Muscle of arm (tissue), 1 donor: ENCODE measurements at regions not wholly inside any gene's neighbourhood (a gene's known extent, or its start where the extent isn't known, plus 50 kb on each side); places are given as distances from the start of the nearest gene placed in this dataset.
A peak's percentile ranks its signal among the peaks of the same experiment; 100 is the strongest.
"Not testable (repeated sequence)": the region's sequence is repeated elsewhere in the genome, so short reads cannot be mapped to it uniquely, and the experiment has no call there.

Source experiments
- DNase-seq: peaks from one replicate; pipeline ENCODE4 v3.0.0-alpha.2; 2013

- DNase-seq = peak; percentile 13
These were observed 291.3 kb upstream of the PLGLB2 start for GRCh38 chr2:87456477-87457128.

GRCh38 chr2:87457129-87457499 is 290.8 kb upstream of the PLGLB2 start:
- DNase-seq = not testable (repeated sequence)

- DNase-seq = not testable (repeated sequence)
These were observed 288.9 kb upstream of the PLGLB2 start for GRCh38 chr2:87458938-87459337.

GRCh38 chr2:87460104-87460503 is 287.8 kb upstream of the PLGLB2 start:
- not testable (repeated sequence) for DNase-seq

- DNase-seq = not testable (repeated sequence)
These were observed 287.2 kb upstream of the PLGLB2 start for GRCh38 chr2:87460662-87461061.

GRCh38 chr2:87461671-87462070 is 286.2 kb upstream of the PLGLB2 start:
- DNase-seq = not testable (repeated sequence)

GRCh38 chr2:87464219-87464618 is 283.7 kb upstream of the PLGLB2 start:
- DNase-seq = not testable (repeated sequence)

- DNase-seq = not testable (repeated sequence)
These were observed 282.2 kb upstream of the PLGLB2 start for GRCh38 chr2:87465730-87466129.

GRCh38 chr2:87466591-87467120 is 281.2 kb upstream of the PLGLB2 start:
- not testable (repeated sequence) for DNase-seq

GRCh38 chr2:87468429-87468981 is 279.4 kb upstream of the PLGLB2 start:
- not testable (repeated sequence) for DNase-seq

- not testable (repeated sequence) for DNase-seq
These were observed 278.4 kb upstream of the PLGLB2 start for GRCh38 chr2:87469180-87470151.

GRCh38 chr2:87470381-87471380 is 277.2 kb upstream of the PLGLB2 start:
- not testable (repeated sequence) for DNase-seq

- DNase-seq = not testable (repeated sequence)
These were observed 276.4 kb upstream of the PLGLB2 start for GRCh38 chr2:87471478-87471877.

GRCh38 chr2:87476223-87476872 is 271.5 kb upstream of the PLGLB2 start:
- DNase-seq = not testable (repeated sequence)

GRCh38 chr2:87476936-87477335 is 271.0 kb upstream of the PLGLB2 start:
- DNase-seq = not testable (repeated sequence)

- not testable (repeated sequence) for DNase-seq
These were observed 270.0 kb upstream of the PLGLB2 start for GRCh38 chr2:87477669-87478428.

- not testable (repeated sequence) for DNase-seq
These were observed 269.0 kb upstream of the PLGLB2 start for GRCh38 chr2:87478911-87479310.

- DNase-seq = not testable (repeated sequence)
These were observed 264.7 kb upstream of the PLGLB2 start for GRCh38 chr2:87483093-87483680.

- DNase-seq = not testable (repeated sequence)
These were observed 263.5 kb upstream of the PLGLB2 start for GRCh38 chr2:87484363-87484762.
